Adrenal gland (tissue), 9 donors: ENCODE measurements at regions not wholly inside any gene's neighbourhood (a gene's known extent, or its start where the extent isn't known, plus 50 kb on each side); places are given as distances from the start of the nearest gene placed in this dataset.

ENCODE experiments used
- DNase-seq, 7 donors: peaks; one replicate each; pipeline ENCODE4 v3.0.0-alpha.2; 2019 to 2020
- H3K27ac ChIP-seq, 5 donors: fragments of 200-600 bp; sonication (generic) in 4 of 5; 1 replicate in 3 of 5; 2 replicates in 2 of 5; pipeline versions ENCODE4 v1.5.1 to v1.8.0; 2016 to 2020; ENCODE audit warnings: mild to moderate bottlenecking in 1 of 5
- H3K27me3 ChIP-seq: fragments of 200-600 bp; 2 replicates; pipeline ENCODE4 v1.8.0; 2021
- H3K36me3 ChIP-seq, 2 donors: fragments of 200-600 bp; replicated peaks in 1 of 2; 1 replicate in 1 of 2; 2 replicates in 1 of 2; pipeline versions ENCODE4 v1.5.1 to v1.8.0; 2018 to 2022
- H3K4me1 ChIP-seq, 2 donors: fragments of 200-600 bp; replicated peaks in 1 of 2; 1 replicate in 1 of 2; 2 replicates in 1 of 2; pipeline versions ENCODE4 v1.5.1 to v1.8.0; 2018 to 2021
- H3K4me3 ChIP-seq, 4 donors: fragments of 200-600 bp; sonication (generic) in 3 of 4; one replicate each; pipeline ENCODE4 v1.5.1; 2016 to 2018
- H3K9me3 ChIP-seq, 3 donors: fragments of 200-600 bp; sonication (generic) in 1 of 3; replicated peaks in 1 of 3; 1 replicate in 2 of 3; 2 replicates in 1 of 3; pipeline versions ENCODE4 v1.5.1 to v1.8.0; 2016 to 2021
- CTCF ChIP-seq, 6 experiments: fragments of 450-650 bp in 4 of 6; fragments of 200-600 bp in 2 of 6; sonication (generic) in 1 of 6; IDR thresholded peaks; 1 replicate in 5 of 6; 2 replicates in 1 of 6; pipeline versions ENCODE4 v1.5.1 to v1.8.0; 2016 to 2021; ENCODE audit warnings: antibody characterized with exemption in 6 of 6, mild to moderate bottlenecking in 2 of 6, moderate library complexity in 1 of 6
- POLR2A ChIP-seq, 2 donors: fragments of 450-650 bp; IDR thresholded peaks; one replicate each; pipeline ENCODE4 v1.6.1; 2017; ENCODE audit warnings: antibody characterized with exemption in 2 of 2, mild to moderate bottlenecking in 2 of 2, moderate library complexity in 1 of 2
- WGBS, 4 donors: extraction: QIAGEN DNeasy Blood & Tissue Kit in 2 of 4; methylation state at CpG; one replicate each; pipeline versions ENCODE4 v1.1.5 to v1.1.7; 2013 to 2017; 5-methylcytosine and 5-hydroxymethylcytosine counted together
- intact Hi-C, 2 donors: fragments of 100-400 bp; cut with DNase I; formaldehyde crosslinking; loops; one replicate each; pipeline versions ENCODE4 v1.14.1 to v1.15.0; 2022 to 2023
- donor health status: healthy with polysubstance abuse.
- donor health status: Bipolar disorder and iron deficiency.
- donor health status: DM: yes; HTN: yes; CAD: no.
- donor health status: DM: no; HTN: no; CAD: no.
- donor health status: DM: no; HTN: no; CAD: no.

GRCh38 chr2:49861821-49862220 is 707.5 kb upstream of the FSHR start:
- DNase-seq, result no peak
- H3K4me1 ChIP-seq, result no peaks in the 10 kb centered on the region
- no peak for TF ChIP-seq POLR2A (IDR thresholded peaks at IDR 0.05)
- no peak for TF ChIP-seq CTCF (IDR thresholded peaks at IDR 0.05)
- 56 to 78% (median 68%) methylated on average over 2 of the region's 2 CpGs for WGBS, 4 donors
- H3K27me3 ChIP-seq, result no peaks in the 10 kb centered on the region
- no peak overlapping the region for H3K27ac ChIP-seq
- intact Hi-C loops, result no loop called here
- H3K4me3 ChIP-seq, result no peak overlapping the region
- no peaks in the 10 kb centered on the region for H3K9me3 ChIP-seq
- no peaks in the 10 kb centered on the region for H3K36me3 ChIP-seq

GRCh38 chr2:49860834-49861233 is 706.5 kb upstream of the FSHR start:
- no peaks in the 10 kb centered on the region for H3K36me3 ChIP-seq
- H3K4me1 ChIP-seq, result no peaks in the 10 kb centered on the region
- DNase-seq, result no peak
- no peaks in the 10 kb centered on the region for H3K9me3 ChIP-seq
- WGBS, 4 donors, result 77 to 86% (median 84%) methylated on average over 2 of the region's 2 CpGs
- TF ChIP-seq CTCF (IDR thresholded peaks at IDR 0.05), result no peak
- TF ChIP-seq POLR2A (IDR thresholded peaks at IDR 0.05), result no peak
- intact Hi-C loops, result no loop called here
- no peaks in the 10 kb centered on the region for H3K27me3 ChIP-seq
- no peak overlapping the region for H3K4me3 ChIP-seq
- H3K27ac ChIP-seq, result no peak overlapping the region

GRCh38 chr2:49860170-49860569 is 705.9 kb upstream of the FSHR start:
- intact Hi-C loops, result no loop called here
- H3K4me1 ChIP-seq, result no peaks in the 10 kb centered on the region
- 61 to 74% (median 69%) methylated on average over 2 of the region's 2 CpGs for WGBS, 4 donors
- H3K27ac ChIP-seq, result no peak overlapping the region
- no peak for DNase-seq
- no peaks in the 10 kb centered on the region for H3K9me3 ChIP-seq
- no peak for TF ChIP-seq POLR2A (IDR thresholded peaks at IDR 0.05)
- TF ChIP-seq CTCF (IDR thresholded peaks at IDR 0.05), result no peak
- H3K4me3 ChIP-seq, result no peak overlapping the region
- H3K27me3 ChIP-seq, result no peaks in the 10 kb centered on the region
- H3K36me3 ChIP-seq, result no peaks in the 10 kb centered on the region

- DNase-seq, result no peak
- Histone ChIP-seq H3K27ac (no peak overlapping the region), H3K4me1 (no peaks in the 10 kb centered on the region), H3K4me3 (no peak overlapping the region), H3K27me3 (no peaks in the 10 kb centered on the region), H3K9me3 (no peaks in the 10 kb centered on the region), H3K36me3 (no peaks in the 10 kb centered on the region)
- no peak for TF ChIP-seq CTCF (IDR thresholded peaks at IDR 0.05)
- no peak for TF ChIP-seq POLR2A (IDR thresholded peaks at IDR 0.05)
- intact Hi-C loops, result no loop called here
- 69 to 76% (median 73%) methylated on average over 2 of the region's 2 CpGs for WGBS, 4 donors
These were observed 704.3 kb upstream of the FSHR start for GRCh38 chr2:49858657-49859056.
